ENCODE measurements at regions not wholly inside any gene's neighbourhood (a gene's known extent, or its start where the extent isn't known, plus 50 kb on each side); places are given as distances from the start of the nearest gene placed in this dataset.
A peak's percentile ranks its signal among the peaks of the same experiment; 100 is the strongest.

DNA sequence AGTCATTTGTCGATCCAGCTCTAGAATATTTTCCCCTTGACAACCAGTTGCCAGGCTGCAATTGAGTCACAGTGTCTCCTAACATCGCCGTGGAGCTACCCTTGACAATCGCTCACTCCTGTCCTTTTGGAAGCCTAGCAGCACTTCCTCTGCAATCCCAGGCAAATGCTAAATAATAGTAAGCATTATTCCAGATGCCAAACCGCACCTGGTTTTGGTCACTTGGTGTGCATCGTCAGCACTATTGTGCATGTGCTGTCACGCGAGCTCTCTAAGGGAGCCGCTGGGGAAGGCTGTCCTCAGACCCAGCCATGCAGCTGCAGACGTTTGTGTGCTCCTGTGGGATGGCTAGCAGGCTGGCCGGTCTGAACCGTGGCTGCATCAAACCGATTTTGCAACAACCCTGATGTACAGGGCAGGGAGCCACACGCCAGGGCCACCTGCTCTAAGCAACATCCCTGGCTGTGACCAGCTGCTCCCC is 549.5 kb upstream of the ID2 start:
- no peak for ATAC-seq (ENCODE audit: low read depth in 2 of 2)
- no peaks in the 10 kb centered on the region for H3K27me3 ChIP-seq (ENCODE audit: control insufficient read depth, insufficient read depth, low read length)
- no peaks in the 10 kb centered on the region for H3K36me3 Mint-ChIP-seq
- no peak overlapping the region for H3K27ac ChIP-seq (ENCODE audit: insufficient read depth, low read length, poor library complexity, severe bottlenecking)
- no peaks in the 10 kb centered on the region for H3K36me3 ChIP-seq (ENCODE audit: control insufficient read depth, insufficient read depth, low read length)
- H3K27me3 Mint-ChIP-seq = peaks cover 4% of the 10 kb centered on the region
- H3K4me1 ChIP-seq (ENCODE audit: control insufficient read depth, insufficient read depth, low read length, poor library complexity, severe bottlenecking) = no peaks in the 10 kb centered on the region
- H3K4me1 Mint-ChIP-seq = no peaks in the 10 kb centered on the region
- no peak for DNase-seq
- H3K4me3 Mint-ChIP-seq = no peak overlapping the region
- no peak overlapping the region for H3K27ac Mint-ChIP-seq
- H3K4me3 ChIP-seq (ENCODE audit: low read depth, low read length) = no peak overlapping the region
- H3K9me3 ChIP-seq (ENCODE audit: control insufficient read depth in 2 of 2, low read length in 2 of 2) = no peaks in the 10 kb centered on the region
- H3K9me3 Mint-ChIP-seq = peaks cover 0 to 7% (median 0%) of the 10 kb centered on the region in 7 donors

GRCh38 chr2:8132879-8133278 is 549.0 kb upstream of the ID2 start:
- H3K4me1 Mint-ChIP-seq = no peaks in the 10 kb centered on the region
- peaks cover 4% of the 10 kb centered on the region for H3K27me3 Mint-ChIP-seq
- H3K36me3 ChIP-seq (ENCODE audit: control insufficient read depth, insufficient read depth, low read length) = no peaks in the 10 kb centered on the region
- no peak overlapping the region for H3K27ac Mint-ChIP-seq
- H3K27ac ChIP-seq (ENCODE audit: insufficient read depth, low read length, poor library complexity, severe bottlenecking) = no peak overlapping the region
- H3K36me3 Mint-ChIP-seq = no peaks in the 10 kb centered on the region
- H3K27me3 ChIP-seq (ENCODE audit: control insufficient read depth, insufficient read depth, low read length) = no peaks in the 10 kb centered on the region
- no peak for DNase-seq
- H3K9me3 Mint-ChIP-seq = peaks cover 0 to 7% (median 0%) of the 10 kb centered on the region in 7 donors
- H3K4me1 ChIP-seq (ENCODE audit: control insufficient read depth, insufficient read depth, low read length, poor library complexity, severe bottlenecking) = no peaks in the 10 kb centered on the region
- no peaks in the 10 kb centered on the region for H3K9me3 ChIP-seq (ENCODE audit: control insufficient read depth in 2 of 2, low read length in 2 of 2)
- ATAC-seq (ENCODE audit: low read depth in 2 of 2) = no peak
- H3K4me3 Mint-ChIP-seq = no peak overlapping the region
- H3K4me3 ChIP-seq (ENCODE audit: low read depth, low read length) = no peak overlapping the region

DNA sequence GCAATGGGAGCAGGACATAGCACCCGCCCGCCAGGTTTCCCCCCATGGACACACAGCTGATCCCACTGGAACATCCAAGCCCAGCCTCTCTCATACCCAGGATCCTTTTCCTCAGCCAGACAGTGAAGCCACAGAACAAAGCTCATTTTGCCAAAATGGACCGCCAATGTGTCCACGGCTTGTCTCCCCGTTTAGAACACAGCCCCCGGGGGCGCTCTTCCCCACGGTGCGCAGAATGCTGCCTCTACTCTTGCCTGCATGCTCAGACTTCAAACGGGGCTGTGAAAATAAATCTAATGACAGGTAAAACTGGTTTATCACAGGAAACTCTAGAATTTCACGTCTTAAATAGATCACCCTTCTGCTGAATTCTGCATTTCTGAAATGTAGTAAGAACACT is 548.5 kb upstream of the ID2 start:
- peaks cover 0 to 6% (median 0%) of the 10 kb centered on the region in 7 donors for H3K9me3 Mint-ChIP-seq
- no peak overlapping the region for H3K4me3 Mint-ChIP-seq
- no peaks in the 10 kb centered on the region for H3K4me1 Mint-ChIP-seq
- H3K36me3 Mint-ChIP-seq = no peaks in the 10 kb centered on the region
- Histone ChIP-seq H3K27me3 (ENCODE audit: control insufficient read depth, insufficient read depth, low read length) (no peaks in the 10 kb centered on the region), H3K27ac (ENCODE audit: insufficient read depth, low read length, poor library complexity, severe bottlenecking) (no peak overlapping the region), H3K9me3 (ENCODE audit: control insufficient read depth in 2 of 2, low read length in 2 of 2) (no peaks in the 10 kb centered on the region), H3K4me1 (ENCODE audit: control insufficient read depth, insufficient read depth, low read length, poor library complexity, severe bottlenecking) (no peaks in the 10 kb centered on the region), H3K4me3 (ENCODE audit: low read depth, low read length) (no peak overlapping the region), H3K36me3 (ENCODE audit: control insufficient read depth, insufficient read depth, low read length) (no peaks in the 10 kb centered on the region)
- no peak overlapping the region for H3K27ac Mint-ChIP-seq
- DNase-seq = no peak
- H3K27me3 Mint-ChIP-seq = peaks cover 4% of the 10 kb centered on the region
- ATAC-seq (ENCODE audit: low read depth in 2 of 2) = no peak

DNA sequence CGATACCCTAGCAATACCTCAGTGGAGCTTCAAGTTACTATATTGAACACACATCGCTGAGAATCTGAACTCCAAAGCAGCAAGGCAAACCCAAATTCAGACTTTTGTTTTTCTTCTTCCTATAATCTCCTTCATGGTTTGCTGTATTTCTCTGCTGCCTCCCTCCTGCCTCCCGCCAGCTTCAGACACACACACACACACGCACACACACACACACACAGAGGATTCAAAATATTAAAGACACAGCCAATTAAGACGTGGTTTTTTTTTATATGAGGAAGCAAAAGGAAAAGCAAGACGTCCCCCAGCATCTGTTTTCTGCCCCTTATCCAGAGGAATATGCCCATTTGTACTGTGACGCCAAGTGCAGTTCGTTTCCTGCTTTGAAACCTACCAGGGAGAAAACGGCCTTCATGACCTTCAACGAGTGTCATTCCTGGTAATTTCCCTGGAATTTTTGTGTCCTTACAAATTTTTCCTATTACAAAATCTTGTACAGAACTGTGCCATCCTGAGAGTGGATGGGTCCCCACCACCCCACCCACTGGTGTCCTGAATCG is 547.9 kb upstream of the ID2 start:
- ATAC-seq (ENCODE audit: low read depth in 2 of 2) (no peak), DNase-seq (no peak)
- Histone ChIP-seq H3K27me3 (ENCODE audit: control insufficient read depth, insufficient read depth, low read length) (no peaks in the 10 kb centered on the region), H3K4me3 (ENCODE audit: low read depth, low read length) (no peak overlapping the region), H3K4me1 (ENCODE audit: control insufficient read depth, insufficient read depth, low read length, poor library complexity, severe bottlenecking) (no peaks in the 10 kb centered on the region), H3K36me3 (ENCODE audit: control insufficient read depth, insufficient read depth, low read length) (no peaks in the 10 kb centered on the region), H3K27ac (ENCODE audit: insufficient read depth, low read length, poor library complexity, severe bottlenecking) (no peak overlapping the region), H3K9me3 (ENCODE audit: control insufficient read depth in 2 of 2, low read length in 2 of 2) (no peaks in the 10 kb centered on the region)
- Mint-ChIP-seq H3K4me1 (no peaks in the 10 kb centered on the region), H3K4me3 (no peak overlapping the region), H3K36me3 (no peaks in the 10 kb centered on the region), H3K9me3 (peaks cover 0 to 2% (median 0%) of the 10 kb centered on the region in 7 donors), H3K27me3 (peaks cover 4% of the 10 kb centered on the region), H3K27ac (no peak overlapping the region)

GRCh38 chr2:8134473-8134932 is 547.4 kb upstream of the ID2 start:
- no peak overlapping the region for H3K4me3 Mint-ChIP-seq
- H3K27me3 Mint-ChIP-seq = peaks cover 4% of the 10 kb centered on the region
- H3K4me1 Mint-ChIP-seq = no peaks in the 10 kb centered on the region
- ATAC-seq (ENCODE audit: low read depth in 2 of 2) (no peak), DNase-seq (no peak)
- Histone ChIP-seq H3K4me1 (ENCODE audit: control insufficient read depth, insufficient read depth, low read length, poor library complexity, severe bottlenecking) (no peaks in the 10 kb centered on the region), H3K36me3 (ENCODE audit: control insufficient read depth, insufficient read depth, low read length) (no peaks in the 10 kb centered on the region), H3K27ac (ENCODE audit: insufficient read depth, low read length, poor library complexity, severe bottlenecking) (no peak overlapping the region), H3K9me3 (ENCODE audit: control insufficient read depth in 2 of 2, low read length in 2 of 2) (no peaks in the 10 kb centered on the region), H3K27me3 (ENCODE audit: control insufficient read depth, insufficient read depth, low read length) (no peaks in the 10 kb centered on the region), H3K4me3 (ENCODE audit: low read depth, low read length) (no peak overlapping the region)
- H3K27ac Mint-ChIP-seq = no peak overlapping the region
- H3K9me3 Mint-ChIP-seq = peaks cover 0 to 2% (median 0%) of the 10 kb centered on the region in 7 donors
- H3K36me3 Mint-ChIP-seq = no peaks in the 10 kb centered on the region

DNA sequence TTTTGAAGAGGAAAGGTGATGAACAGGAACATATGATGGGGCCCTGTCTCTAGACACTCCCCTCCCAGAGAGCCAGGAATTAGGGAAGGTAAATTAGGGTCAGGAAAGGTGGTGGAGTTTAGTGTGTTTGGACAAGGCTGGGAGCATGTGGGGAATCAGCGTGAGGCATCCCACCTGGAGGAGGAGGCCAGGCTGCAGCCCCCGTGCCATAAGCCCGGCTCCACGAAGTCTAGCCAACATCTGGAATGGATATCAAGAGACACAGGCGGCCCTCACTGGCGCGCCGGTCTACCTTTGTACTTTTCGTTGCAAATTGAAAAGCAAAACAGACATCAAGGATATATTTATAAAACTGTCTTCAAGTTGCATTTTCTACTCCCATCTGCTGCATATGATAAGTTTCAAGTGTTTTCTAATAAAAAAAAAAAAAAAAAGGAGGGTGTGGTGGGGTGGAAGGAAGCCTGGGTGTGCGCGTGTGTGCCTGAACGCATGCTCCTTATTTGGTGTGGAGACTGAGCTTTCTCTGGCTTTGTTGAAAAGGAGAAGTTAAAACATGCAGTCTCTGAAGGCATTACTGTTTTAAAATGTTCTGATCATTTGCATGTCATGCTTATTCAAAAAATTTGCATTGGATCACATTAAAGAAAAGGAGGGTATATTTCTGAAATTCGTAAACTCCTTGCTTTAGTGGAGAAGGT is 546.7 kb upstream of the ID2 start:
- H3K27ac ChIP-seq (ENCODE audit: insufficient read depth, low read length, poor library complexity, severe bottlenecking) = no peak overlapping the region
- H3K27ac Mint-ChIP-seq = no peak overlapping the region

GRCh38 chr2:8137801-8138200 is 544.1 kb upstream of the ID2 start:
- H3K36me3 Mint-ChIP-seq = no peaks in the 10 kb centered on the region

More for the DNA sequence above, 546.7 kb upstream of the ID2 start:
- peaks cover 8% of the 10 kb centered on the region for H3K27me3 Mint-ChIP-seq
- H3K27me3 ChIP-seq (ENCODE audit: control insufficient read depth, insufficient read depth, low read length) = no peaks in the 10 kb centered on the region
- no peaks in the 10 kb centered on the region for H3K36me3 Mint-ChIP-seq
- H3K9me3 Mint-ChIP-seq = peaks cover 0 to 2% (median 0%) of the 10 kb centered on the region in 7 donors
- DNase-seq (no peak), ATAC-seq (ENCODE audit: low read depth in 2 of 2) (no peak)
- no peaks in the 10 kb centered on the region for H3K4me1 ChIP-seq (ENCODE audit: control insufficient read depth, insufficient read depth, low read length, poor library complexity, severe bottlenecking)
- no peak overlapping the region for H3K4me3 Mint-ChIP-seq
- H3K9me3 ChIP-seq (ENCODE audit: control insufficient read depth in 2 of 2, low read length in 2 of 2) = no peaks in the 10 kb centered on the region
- no peak overlapping the region for H3K4me3 ChIP-seq (ENCODE audit: low read depth, low read length)
- no peaks in the 10 kb centered on the region for H3K36me3 ChIP-seq (ENCODE audit: control insufficient read depth, insufficient read depth, low read length)
- H3K4me1 Mint-ChIP-seq = no peaks in the 10 kb centered on the region

GRCh38 chr2:8138525-8138922 is 543.3 kb upstream of the ID2 start:
- H3K36me3 Mint-ChIP-seq = no peaks in the 10 kb centered on the region
- Histone ChIP-seq H3K27ac (ENCODE audit: insufficient read depth, low read length, poor library complexity, severe bottlenecking) (no peak overlapping the region), H3K36me3 (ENCODE audit: control insufficient read depth, insufficient read depth, low read length) (no peaks in the 10 kb centered on the region), H3K9me3 (ENCODE audit: control insufficient read depth in 2 of 2, low read length in 2 of 2) (no peaks in the 10 kb centered on the region), H3K27me3 (ENCODE audit: control insufficient read depth, insufficient read depth, low read length) (peaks cover 2% of the 10 kb centered on the region), H3K4me3 (ENCODE audit: low read depth, low read length) (no peak overlapping the region), H3K4me1 (ENCODE audit: control insufficient read depth, insufficient read depth, low read length, poor library complexity, severe bottlenecking) (no peaks in the 10 kb centered on the region)
- H3K27me3 Mint-ChIP-seq = peaks cover 8% of the 10 kb centered on the region
- no peak overlapping the region for H3K4me3 Mint-ChIP-seq
- no peaks in the 10 kb centered on the region for H3K4me1 Mint-ChIP-seq
- H3K27ac Mint-ChIP-seq = peak overlapping the region in 1 of 3 donors; percentile 17
- H3K9me3 Mint-ChIP-seq = peaks cover 0 to 3% (median 0%) of the 10 kb centered on the region in 7 donors
- ATAC-seq (ENCODE audit: low read depth in 2 of 2) (no peak), DNase-seq (no peak)

More at GRCh38 chr2:8137801-8138200, 544.1 kb upstream of the ID2 start:
- Mint-ChIP-seq H3K27me3 (peaks cover 8% of the 10 kb centered on the region), H3K9me3 (peaks cover 0 to 3% (median 0%) of the 10 kb centered on the region in 7 donors), H3K4me3 (no peak overlapping the region), H3K4me1 (no peaks in the 10 kb centered on the region), H3K27ac (no peak overlapping the region)
- H3K36me3 ChIP-seq (ENCODE audit: control insufficient read depth, insufficient read depth, low read length) = no peaks in the 10 kb centered on the region
- H3K27ac ChIP-seq (ENCODE audit: insufficient read depth, low read length, poor library complexity, severe bottlenecking) = no peak overlapping the region
- no peaks in the 10 kb centered on the region for H3K9me3 ChIP-seq (ENCODE audit: control insufficient read depth in 2 of 2, low read length in 2 of 2)
- ATAC-seq (ENCODE audit: low read depth in 2 of 2) (no peak), DNase-seq (no peak)
- peaks cover 2% of the 10 kb centered on the region for H3K27me3 ChIP-seq (ENCODE audit: control insufficient read depth, insufficient read depth, low read length)
- no peaks in the 10 kb centered on the region for H3K4me1 ChIP-seq (ENCODE audit: control insufficient read depth, insufficient read depth, low read length, poor library complexity, severe bottlenecking)
- no peak overlapping the region for H3K4me3 ChIP-seq (ENCODE audit: low read depth, low read length)
